Lung (tissue), 11 donors: ENCODE measurements at regions not wholly inside any gene's neighbourhood (a gene's known extent, or its start where the extent isn't known, plus 50 kb on each side); places are given as distances from the start of the nearest gene placed in this dataset.
"Not testable (repeated sequence)": the region's sequence is repeated elsewhere in the genome, so short reads cannot be mapped to it uniquely, and the experiment has no call there.

Experiments
- ATAC-seq: fragments of 200-7000 bp; cut with Tn5 transposase; one replicate; pipeline ENCODE4 v1.9.1; 2020; ENCODE audit warnings: moderate number of reproducible peaks; ENCODE audit not compliant: insufficient read depth, low FRiP score
- DNase-seq, 3 donors: peaks; one replicate each; pipeline ENCODE4 v3.0.0-alpha.2; 2013 to 2017
- H3K27ac ChIP-seq, 2 donors: one replicate each; pipeline ENCODE4 v1.5.1; 2013; ENCODE audit warnings: mild to moderate bottlenecking in 2 of 2, moderate library complexity in 2 of 2, control low read depth in 1 of 2, inconsistent platforms in 1 of 2, low read depth in 1 of 2, low read length in 1 of 2
- H3K27me3 ChIP-seq, 3 donors: one replicate each; pipeline ENCODE4 v1.5.1; 2013; ENCODE audit warnings: low read length in 2 of 3; ENCODE audit not compliant: control insufficient read depth in 3 of 3, insufficient read depth in 3 of 3
- H3K36me3 ChIP-seq, 4 donors: one replicate each; pipeline ENCODE4 v1.5.1; 2013; ENCODE audit warnings: low read length in 4 of 4, mild to moderate bottlenecking in 1 of 4, moderate library complexity in 1 of 4; ENCODE audit not compliant: control insufficient read depth in 4 of 4, insufficient read depth in 4 of 4
- H3K4me1 ChIP-seq, 5 donors: one replicate each; pipeline ENCODE4 v1.5.1; 2013; ENCODE audit warnings: low read length in 5 of 5, mild to moderate bottlenecking in 2 of 5, moderate library complexity in 1 of 5; ENCODE audit not compliant: control insufficient read depth in 5 of 5, insufficient read depth in 5 of 5
- H3K4me3 ChIP-seq: one replicate; pipeline ENCODE4 v1.5.1; 2013; ENCODE audit warnings: mild to moderate bottlenecking, control low read depth, moderate library complexity
- H3K9ac ChIP-seq, 2 donors: one replicate each; pipeline ENCODE4 v1.5.1; 2013; ENCODE audit warnings: low read length in 2 of 2, control low read depth in 1 of 2; ENCODE audit not compliant: insufficient read depth in 1 of 2
- H3K9me3 ChIP-seq, 4 donors: one replicate each; pipeline ENCODE4 v1.5.1; 2013; ENCODE audit warnings: low read length in 3 of 4, mild to moderate bottlenecking in 1 of 4, moderate library complexity in 1 of 4; ENCODE audit not compliant: control insufficient read depth in 4 of 4, insufficient read depth in 3 of 4
- CTCF ChIP-seq: IDR thresholded peaks from 2 replicates; pipeline ENCODE4 v1.5.1; 2012; ENCODE audit warnings: mild to moderate bottlenecking; ENCODE audit errors: control extremely low read depth, extremely low read depth
- WGBS, 2 donors: extraction: QIAGEN DNeasy Blood & Tissue Kit; methylation state at CpG; one replicate each; pipeline ENCODE4 v1.1.7; 2013; 5-methylcytosine and 5-hydroxymethylcytosine counted together
- donor health status: control.
- donor health status: control.
- donor health status: Bipolar disorder and iron deficiency.
- donor health status: healthy.
- donor health status: DM: yes; HTN: yes; CAD: no.

DNA sequence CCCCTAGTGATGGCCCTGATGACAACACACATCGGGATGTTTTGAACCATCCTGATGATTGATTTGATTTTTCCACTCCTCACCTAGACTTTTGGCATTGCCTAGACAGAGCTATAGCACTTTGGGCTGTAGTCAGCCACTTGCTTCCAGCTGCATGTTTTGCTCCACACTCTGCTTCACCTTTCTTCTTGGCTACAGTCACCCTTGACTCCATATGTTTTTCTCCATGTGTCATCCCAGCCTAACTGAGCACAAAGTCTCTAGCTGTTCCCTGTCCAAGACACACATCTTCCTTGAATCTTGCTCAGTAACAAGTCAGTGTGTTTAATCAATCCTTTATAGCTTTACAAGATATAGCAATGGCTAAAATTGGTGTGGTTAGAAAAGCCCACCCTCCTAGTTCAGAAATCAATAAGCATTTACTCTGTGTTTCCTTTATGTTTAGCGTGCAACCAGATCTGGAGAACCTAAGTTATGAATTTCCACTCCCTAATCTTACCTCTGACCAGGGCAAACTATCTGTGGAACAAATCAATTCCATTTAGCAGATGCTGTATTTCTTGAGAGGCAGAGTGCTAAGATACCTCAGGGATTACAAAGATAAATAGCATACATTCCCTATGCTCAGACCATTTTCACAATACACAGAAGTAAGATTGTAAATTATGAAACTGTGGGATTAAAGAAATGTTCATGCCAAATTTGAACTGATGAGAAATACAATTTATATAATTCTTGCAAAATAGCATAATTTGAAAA, 98.4 kb upstream of the LYPLAL1 start:
- Histone ChIP-seq H3K27me3 (no peaks in the 10 kb centered on the region), H3K27ac (no peak overlapping the region), H3K4me3 (no peak overlapping the region), H3K9ac (no peak overlapping the region), H3K36me3 (no peaks in the 10 kb centered on the region), H3K9me3 (peaks cover 0 to 5% (median 0%) of the 10 kb centered on the region in 4 donors), H3K4me1 (peaks cover 0 to 5% (median 0%) of the 10 kb centered on the region in 5 donors)
- WGBS, 2 donors: 90% methylated on average over 2 of the region's 2 CpGs
- TF ChIP-seq CTCF: no peak
- DNase-seq: no peak
- ATAC-seq: no peak

GRCh38 chr1:219076326-219076937, 97.2 kb upstream of the LYPLAL1 start:
- DNase-seq (peak; percentile 20 to 77 (median 35)), ATAC-seq (peak; percentile 27)
- peaks cover 0 to 5% (median 0%) of the 10 kb centered on the region in 5 donors for H3K4me1 ChIP-seq
- peaks cover 0 to 3% (median 0%) of the 10 kb centered on the region in 4 donors for H3K9me3 ChIP-seq
- WGBS, 2 donors: 62 to 90% methylated on average over 1 of the region's 1 CpG
- H3K36me3 ChIP-seq: no peaks in the 10 kb centered on the region
- H3K27me3 ChIP-seq: no peaks in the 10 kb centered on the region
- no peak for TF ChIP-seq CTCF
- H3K9ac ChIP-seq: no peak overlapping the region
- H3K27ac ChIP-seq: no peak overlapping the region
- no peak overlapping the region for H3K4me3 ChIP-seq

DNA sequence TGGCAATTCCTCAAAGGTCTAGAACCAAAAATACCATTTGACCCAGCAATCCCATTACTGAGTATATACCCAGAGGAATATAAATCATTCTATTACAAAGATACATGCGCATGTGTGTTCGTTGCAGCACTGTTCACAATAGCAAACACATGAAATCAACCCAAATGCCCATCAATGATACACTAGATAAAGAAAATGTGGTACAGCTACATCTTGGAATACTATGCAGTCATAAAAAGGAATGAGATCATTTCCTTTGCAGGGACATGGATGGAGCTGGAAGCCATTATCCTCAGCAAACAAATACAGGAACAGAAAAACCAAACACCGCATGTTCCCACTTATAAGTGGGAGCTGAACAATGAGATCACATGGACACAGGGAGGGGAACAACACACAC, 95.9 kb upstream of the LYPLAL1 start:
- ATAC-seq, DNase-seq: not testable (repeated sequence)
- 95 to 96% methylated on average over 3 of the region's 3 CpGs for WGBS, 2 donors

More for the DNA sequence above, 95.9 kb upstream of the LYPLAL1 start:
- H3K27me3 ChIP-seq, H3K27ac ChIP-seq, H3K4me3 ChIP-seq, H3K4me1 ChIP-seq, H3K9ac ChIP-seq, H3K9me3 ChIP-seq, H3K36me3 ChIP-seq: not testable (repeated sequence)
